Esophagus muscularis mucosa (tissue), 4 donors: ENCODE measurements at regions not wholly inside any gene's neighbourhood (a gene's known extent, or its start where the extent isn't known, plus 50 kb on each side); places are given as distances from the start of the nearest gene placed in this dataset.

Experiments used
- DNase-seq: peaks from one replicate; pipeline ENCODE4 v3.0.0-alpha.2; 2017; ENCODE audit errors: extremely low spot score
- H3K27ac ChIP-seq, 4 donors: fragments of 200-600 bp; sonication (generic); replicated peaks in 1 of 4; 1 replicate in 3 of 4; 2 replicates in 1 of 4; pipeline ENCODE4 v1.5.1; 2016 to 2019; ENCODE audit warnings: mild to moderate bottlenecking in 1 of 4
- H3K27me3 ChIP-seq, 4 donors: fragments of 200-600 bp; sonication (generic); one replicate each; pipeline versions ENCODE4 v1.5.1 to v1.6.0; 2016 to 2019
- H3K36me3 ChIP-seq, 4 donors: fragments of 200-600 bp; sonication (generic); one replicate each; pipeline ENCODE4 v1.5.1; 2016 to 2019
- H3K4me1 ChIP-seq, 4 donors: fragments of 200-600 bp; sonication (generic); one replicate each; pipeline ENCODE4 v1.5.1; 2016 to 2019
- H3K4me3 ChIP-seq, 4 donors: fragments of 200-600 bp; sonication (generic); 1 replicate in 2 of 4; 2 replicates in 2 of 4; pipeline ENCODE4 v1.5.1; 2016 to 2019; ENCODE audit warnings: mild to moderate bottlenecking in 4 of 4, moderate library complexity in 1 of 4
- H3K9me3 ChIP-seq, 4 donors: fragments of 200-600 bp; sonication (generic); 1 replicate in 3 of 4; 2 replicates in 1 of 4; pipeline ENCODE4 v1.5.1; 2016 to 2019
- CTCF ChIP-seq, 3 experiments: fragments of 200-600 bp in 2 of 3; fragments of 450-650 bp in 1 of 3; sonication (generic) in 2 of 3; IDR thresholded peaks; one replicate each; pipeline ENCODE4 v1.5.1; 2017 to 2019; ENCODE audit warnings: antibody characterized with exemption in 3 of 3, mild to moderate bottlenecking in 2 of 3, moderate library complexity in 1 of 3
- EP300 ChIP-seq: sonication (generic); formaldehyde crosslinking; IDR thresholded peaks from one replicate; pipeline ENCODE4 v1.6.1; 2017; ENCODE audit warnings: antibody characterized with exemption
- POLR2A ChIP-seq: fragments of 450-650 bp; IDR thresholded peaks from one replicate; pipeline ENCODE4 v1.6.1; 2017; ENCODE audit warnings: antibody characterized with exemption, moderate library complexity, mild to moderate bottlenecking, low read depth
- POLR2AphosphoS5 ChIP-seq, 2 donors: sonication (generic); formaldehyde crosslinking; IDR thresholded peaks; one replicate each; pipeline ENCODE4 v1.6.1; 2017; ENCODE audit warnings: antibody characterized with exemption in 2 of 2
- WGBS: methylation state at CpG from one replicate; pipeline ENCODE4 v1.1.5; 2018; 5-methylcytosine and 5-hydroxymethylcytosine counted together
- intact Hi-C: fragments of 100-400 bp; cut with DNase I; formaldehyde crosslinking; loops from one replicate; pipeline ENCODE4 v1.15.1; 2023

GRCh38 chr5:41637424-41637823 lies 127.0 kb upstream of the PLCXD3 start:
- H3K9me3 ChIP-seq: no peaks in the 10 kb centered on the region
- H3K27ac ChIP-seq: no peak overlapping the region
- intact Hi-C loops: no loop called here
- no peaks in the 10 kb centered on the region for H3K4me1 ChIP-seq
- no peaks in the 10 kb centered on the region for H3K36me3 ChIP-seq
- WGBS: 70% methylated on average over 8 of the region's 8 CpGs
- TF ChIP-seq POLR2AphosphoS5 (IDR thresholded peaks at IDR 0.05): no peak
- TF ChIP-seq EP300: no peak
- no peak for TF ChIP-seq CTCF (IDR thresholded peaks at IDR 0.05)
- no peak for TF ChIP-seq POLR2A
- H3K27me3 ChIP-seq: no peaks in the 10 kb centered on the region
- no peak overlapping the region for H3K4me3 ChIP-seq
- no peak for DNase-seq

GRCh38 chr5:41636605-41637004 lies 126.2 kb upstream of the PLCXD3 start:
- Histone ChIP-seq H3K4me1 (no peaks in the 10 kb centered on the region), H3K27me3 (no peaks in the 10 kb centered on the region), H3K27ac (no peak overlapping the region), H3K4me3 (no peak overlapping the region), H3K36me3 (no peaks in the 10 kb centered on the region), H3K9me3 (no peaks in the 10 kb centered on the region)
- intact Hi-C loops: no loop called here
- no peak for DNase-seq
- 86% methylated on average over 2 of the region's 2 CpGs for WGBS
- TF ChIP-seq CTCF (IDR thresholded peaks at IDR 0.05): peak in 1 of 3 experiments; percentile 11
- no peak for TF ChIP-seq EP300
- no peak for TF ChIP-seq POLR2AphosphoS5 (IDR thresholded peaks at IDR 0.05)
- no peak for TF ChIP-seq POLR2A

DNA sequence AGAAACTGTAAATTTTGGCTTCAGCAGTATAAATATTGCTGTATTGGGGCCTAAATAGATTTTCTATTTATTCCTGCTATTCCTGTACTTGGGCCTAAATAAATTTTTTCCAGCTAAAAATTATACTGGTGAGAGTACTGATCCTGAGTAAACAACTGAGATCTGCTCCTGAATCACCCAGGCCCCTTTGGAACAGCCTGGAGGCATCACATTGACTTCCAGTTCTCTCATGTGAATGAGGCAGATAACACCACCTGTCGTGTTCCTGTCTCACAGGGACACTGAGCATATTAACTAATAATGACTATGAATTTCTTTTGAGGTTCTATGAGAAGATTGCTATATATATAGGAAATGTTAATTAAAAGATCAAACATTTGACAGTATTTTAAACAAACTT lies 119.5 kb upstream of the PLCXD3 start:
- H3K4me3 ChIP-seq: no peak overlapping the region
- DNase-seq: no peak
- H3K9me3 ChIP-seq: no peaks in the 10 kb centered on the region
- TF ChIP-seq POLR2AphosphoS5 (IDR thresholded peaks at IDR 0.05) (no peak), EP300 (no peak), CTCF (IDR thresholded peaks at IDR 0.05) (no peak), POLR2A (no peak)
- no peaks in the 10 kb centered on the region for H3K36me3 ChIP-seq
- no peak overlapping the region for H3K27ac ChIP-seq
- 67% methylated on average over 1 of the region's 1 CpG for WGBS
- H3K27me3 ChIP-seq: no peaks in the 10 kb centered on the region
- intact Hi-C loops: no loop called here
- H3K4me1 ChIP-seq: no peaks in the 10 kb centered on the region

GRCh38 chr5:41625571-41625970 lies 115.2 kb upstream of the PLCXD3 start:
- intact Hi-C loops: no loop called here
- H3K36me3 ChIP-seq: no peaks in the 10 kb centered on the region
- no peaks in the 10 kb centered on the region for H3K27me3 ChIP-seq
- H3K4me1 ChIP-seq: no peaks in the 10 kb centered on the region
- DNase-seq: no peak
- no peak overlapping the region for H3K27ac ChIP-seq
- TF ChIP-seq POLR2A (no peak), POLR2AphosphoS5 (IDR thresholded peaks at IDR 0.05) (no peak), CTCF (IDR thresholded peaks at IDR 0.05) (no peak), EP300 (no peak)
- no peak overlapping the region for H3K4me3 ChIP-seq
- no peaks in the 10 kb centered on the region for H3K9me3 ChIP-seq

DNA sequence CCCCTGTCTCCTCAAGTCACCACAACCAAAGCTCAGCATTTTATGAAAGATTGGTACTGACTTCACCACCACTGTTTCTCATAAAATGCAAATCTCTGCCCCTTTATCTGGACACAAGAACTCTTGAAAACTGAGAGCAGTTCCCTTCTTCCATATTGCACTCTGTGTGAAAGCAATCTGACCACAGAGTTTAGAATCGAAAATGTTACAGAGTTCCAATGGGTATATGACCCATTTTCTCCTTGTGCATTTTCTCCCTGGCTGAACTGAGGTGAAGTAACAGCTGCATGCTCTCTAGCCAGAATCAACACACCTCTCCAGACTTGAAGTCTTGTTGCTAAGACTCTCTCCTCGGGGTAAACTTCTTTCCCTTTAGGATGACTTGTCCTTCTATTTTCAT lies 111.0 kb upstream of the PLCXD3 start:
- H3K4me1 ChIP-seq: no peaks in the 10 kb centered on the region
- WGBS: 41% methylated on average over 2 of the region's 2 CpGs
- no peaks in the 10 kb centered on the region for H3K9me3 ChIP-seq
- TF ChIP-seq CTCF (IDR thresholded peaks at IDR 0.05) (no peak), EP300 (no peak), POLR2A (no peak), POLR2AphosphoS5 (IDR thresholded peaks at IDR 0.05) (no peak)
- no peaks in the 10 kb centered on the region for H3K36me3 ChIP-seq
- intact Hi-C loops: no loop called here
- DNase-seq: no peak
- no peaks in the 10 kb centered on the region for H3K27me3 ChIP-seq
- no peak overlapping the region for H3K4me3 ChIP-seq
- H3K27ac ChIP-seq: no peak overlapping the region
